COLO668 (cell line): ENCODE measurements at regions not wholly inside any gene's neighbourhood (a gene's known extent, or its start where the extent isn't known, plus 50 kb on each side); places are given as distances from the start of the nearest gene placed in this dataset.

Source experiments
- DNase-seq: peaks from one replicate; lab custom pipeline; 2025; ENCODE audit not compliant: unreplicated experiment; lab: John Stamatoyannopoulos, UW

GRCh38 chr12:105740369-105740768 is 398.4 kb downstream of the NUAK1 start:
- DNase-seq, result no peak

- no peak for DNase-seq
These were observed 397.6 kb downstream of the NUAK1 start for GRCh38 chr12:105740970-105741725.

GRCh38 chr12:105741786-105742566 is 396.8 kb downstream of the NUAK1 start:
- DNase-seq, result no peak

- DNase-seq, result no peak
These were observed 396.2 kb downstream of the NUAK1 start for GRCh38 chr12:105742567-105742874.

- DNase-seq, result no peak
These were observed 394.2 kb downstream of the NUAK1 start for GRCh38 chr12:105744371-105745058.

- no peak for DNase-seq
These were observed 392.9 kb downstream of the NUAK1 start for GRCh38 chr12:105745811-105746210.

- no peak for DNase-seq
These were observed 389.8 kb downstream of the NUAK1 start for GRCh38 chr12:105748806-105749600.

GRCh38 chr12:105750096-105750495 is 388.7 kb downstream of the NUAK1 start:
- no peak for DNase-seq

GRCh38 chr12:105754313-105754712 is 384.4 kb downstream of the NUAK1 start:
- DNase-seq, result no peak

GRCh38 chr12:105756961-105757360 is 381.8 kb downstream of the NUAK1 start:
- no peak for DNase-seq

- no peak for DNase-seq
These were observed 379.6 kb downstream of the NUAK1 start for GRCh38 chr12:105759149-105759548.

- DNase-seq, result no peak
These were observed 377.7 kb downstream of the NUAK1 start for GRCh38 chr12:105761075-105761474.

- DNase-seq, result no peak
These were observed 374.4 kb downstream of the NUAK1 start for GRCh38 chr12:105764216-105764835.

GRCh38 chr12:105765053-105766014 is 373.4 kb downstream of the NUAK1 start:
- DNase-seq, result no peak

- DNase-seq, result no peak
These were observed 372.7 kb downstream of the NUAK1 start for GRCh38 chr12:105766029-105766428.

GRCh38 chr12:105769486-105769885 is 369.3 kb downstream of the NUAK1 start:
- DNase-seq, result no peak

GRCh38 chr12:105773471-105773870 is 365.3 kb downstream of the NUAK1 start:
- DNase-seq, result no peak

GRCh38 chr12:105774037-105774436 is 364.7 kb downstream of the NUAK1 start:
- DNase-seq, result no peak

GRCh38 chr12:105775343-105775742 is 363.4 kb downstream of the NUAK1 start:
- no peak for DNase-seq
